IMR-90 (cell line): ENCODE measurements at regions not wholly inside any gene's neighbourhood (a gene's known extent, or its start where the extent isn't known, plus 50 kb on each side); places are given as distances from the start of the nearest gene placed in this dataset.

Experiments
- ATAC-seq: fragments of 200-7000 bp; cut with Tn5 transposase; 2 replicates; pipeline ENCODE4 v1.9.1; 2020; ENCODE audit warnings: low read depth, mild to moderate bottlenecking, moderate library complexity
- BruUV-seq: library from RNA; stranded (reverse); fragments of 400-500 nt; replicated peaks from 2 replicates; lab custom pipeline; 2021; lab: Mats Ljungman, UMichigan
- CTCF ChIA-PET: fragments of 300-600 bp; formaldehyde crosslinking; extraction: SDS; loops from one replicate; lab custom pipeline; 2021; ENCODE audit warnings: antibody characterized with exemption; lab: Yijun Ruan, JAX
- POLR2A ChIA-PET: fragments of 300-600 bp; sonication (Branson Sonifier 250); formaldehyde crosslinking; loops from one replicate; lab custom pipeline; 2022; ENCODE audit warnings: antibody characterized with exemption; ENCODE audit not compliant: unreplicated experiment; lab: Charles Lee
- DNase-seq: peaks from one replicate; pipeline ENCODE4 v3.0.0; 2013
- H2AFZ ChIP-seq: replicated peaks from 2 replicates; pipeline ENCODE3; 2013; ENCODE audit warnings: low read length, mild to moderate bottlenecking; ENCODE audit not compliant: poor library complexity
- H2AK5ac ChIP-seq: 2 replicates; pipeline ENCODE4 v1.6.1; 2013; ENCODE audit warnings: low read depth, low read length, inconsistent platforms
- H2AK9ac ChIP-seq: replicated peaks from 2 replicates; pipeline ENCODE3; 2013; ENCODE audit warnings: mild to moderate bottlenecking, low read depth, low read length, moderate library complexity; ENCODE audit not compliant: poor library complexity
- H2BK120ac ChIP-seq: 2 replicates; pipeline ENCODE4 v1.6.1; 2013; ENCODE audit warnings: low read depth, low read length, inconsistent platforms
- H2BK15ac ChIP-seq: 3 replicates; pipeline ENCODE4 v1.6.1; 2013; ENCODE audit warnings: low read depth, low read length, inconsistent platforms
- H2BK20ac ChIP-seq: 2 replicates; pipeline ENCODE4 v1.6.1; 2013; ENCODE audit warnings: low read depth, mild to moderate bottlenecking, inconsistent platforms, low read length, moderate library complexity
- H2BK5ac ChIP-seq: 2 replicates; pipeline ENCODE4 v1.6.1; 2013; ENCODE audit warnings: mild to moderate bottlenecking, low read depth, low read length, inconsistent platforms; ENCODE audit not compliant: poor library complexity, severe bottlenecking
- H3K14ac ChIP-seq: replicated peaks from 2 replicates; pipeline ENCODE4 v1.6.1; 2013; ENCODE audit warnings: low read depth, low read length, inconsistent platforms
- H3K18ac ChIP-seq: 2 replicates; pipeline ENCODE4 v1.6.1; 2013; ENCODE audit warnings: low read depth, low read length, control low read depth
- H3K23ac ChIP-seq: 2 replicates; pipeline ENCODE4 v1.6.1; 2013; ENCODE audit warnings: low read depth, low read length, inconsistent platforms
- H3K27ac ChIP-seq: 2 replicates; pipeline ENCODE4 v1.5.1; 2013; ENCODE audit warnings: mild to moderate bottlenecking, control low read depth, low read length; ENCODE audit not compliant: insufficient read depth
- H3K27me3 ChIP-seq: 2 replicates; pipeline ENCODE4 v1.6.1; 2013; ENCODE audit warnings: low read length; ENCODE audit not compliant: control insufficient read depth, insufficient read depth
- H3K36me3 ChIP-seq: 2 replicates; pipeline ENCODE4 v1.6.1; 2013; ENCODE audit warnings: low read length, mixed read lengths; ENCODE audit not compliant: control insufficient read depth, insufficient read depth
- H3K4ac ChIP-seq: 2 replicates; pipeline ENCODE4 v1.6.1; 2013; ENCODE audit warnings: low read depth, low read length, inconsistent platforms
- H3K4me1 ChIP-seq: 2 replicates; pipeline ENCODE4 v1.6.1; 2013; ENCODE audit warnings: low read length, mixed read lengths; ENCODE audit not compliant: control insufficient read depth, insufficient read depth
- H3K4me2 ChIP-seq: 2 replicates; pipeline ENCODE4 v1.6.1; 2013; ENCODE audit warnings: low read depth, mild to moderate bottlenecking, control low read depth, low read length, moderate library complexity
- H3K4me3 ChIP-seq: 2 replicates; pipeline ENCODE4 v1.5.1; 2013; ENCODE audit warnings: low read depth, mild to moderate bottlenecking, control low read depth, low read length, moderate library complexity; ENCODE audit not compliant: insufficient read depth
- H3K56ac ChIP-seq: 2 replicates; pipeline ENCODE4 v1.6.1; 2013; ENCODE audit warnings: low read length, inconsistent platforms; ENCODE audit not compliant: insufficient read depth; ENCODE audit errors: extremely low read depth
- H3K79me1 ChIP-seq, 2 experiments: 2 replicates each; pipeline ENCODE4 v1.6.1; 2013; ENCODE audit warnings: low read length in 2 of 2, inconsistent platforms in 1 of 2, low read depth in 1 of 2
- H3K9ac ChIP-seq: 2 replicates; pipeline ENCODE4 v1.6.1; 2013; ENCODE audit warnings: low read depth, low read length, control low read depth
- H3K9me1 ChIP-seq: 2 replicates; pipeline ENCODE4 v1.6.1; 2013; ENCODE audit warnings: low read length, inconsistent platforms; ENCODE audit not compliant: insufficient read depth
- H3K9me3 ChIP-seq: 2 replicates; pipeline ENCODE4 v1.6.1; 2013; ENCODE audit warnings: low read length; ENCODE audit not compliant: control insufficient read depth, insufficient read depth
- H4K20me1 ChIP-seq: 2 replicates; pipeline ENCODE4 v1.6.1; 2013; ENCODE audit warnings: low read length, inconsistent platforms; ENCODE audit not compliant: insufficient read depth
- H4K5ac ChIP-seq: 2 replicates; pipeline ENCODE4 v1.6.1; 2013; ENCODE audit warnings: mild to moderate bottlenecking, low read depth, low read length, control low read depth
- H4K8ac ChIP-seq, 2 experiments: 2 replicates each; pipeline ENCODE4 v1.6.1; 2013; ENCODE audit warnings: low read depth in 2 of 2, low read length in 2 of 2, control low read depth in 1 of 2, inconsistent platforms in 1 of 2
- H4K91ac ChIP-seq: 2 replicates; pipeline ENCODE4 v1.6.1; 2013; ENCODE audit warnings: low read depth, low read length, inconsistent platforms; ENCODE audit not compliant: insufficient read depth
- CEBPB ChIP-seq: IDR thresholded peaks from 2 replicates; pipeline ENCODE4 v1.6.1; 2012; ENCODE audit warnings: low read depth, low read length, improper control_type of control experiment
- MAFK ChIP-seq: IDR thresholded peaks from 2 replicates; pipeline ENCODE4 v1.6.1; 2012; ENCODE audit warnings: low read depth, low read length, improper control_type of control experiment
- MAZ ChIP-seq: IDR thresholded peaks from 2 replicates; pipeline ENCODE4 v1.6.1; 2012; ENCODE audit warnings: low read depth, mild to moderate bottlenecking, low read length, improper control_type of control experiment, moderate library complexity, borderline replicate concordance
- POLR2A ChIP-seq: IDR thresholded peaks from 2 replicates; pipeline ENCODE4 v1.6.1; 2012; ENCODE audit warnings: mild to moderate bottlenecking, low read depth, low read length
- WGBS, 2 experiments: methylation state at CpG; one replicate each; pipeline versions ENCODE4 v1.1.5 to v1.1.7; 2013; ENCODE audit warnings: missing lambda C conversion rate in 2 of 2; ENCODE audit not compliant: insufficient read length in 1 of 2; ENCODE audit errors: extremely low coverage in 2 of 2; 5-methylcytosine and 5-hydroxymethylcytosine counted together
- dilution Hi-C: fragments of 300-500 bp; cut with HindIII; formaldehyde crosslinking; loops from one replicate; pipeline ENCODE4 v1.14.3; 2018; ENCODE audit warnings: low sequenced_read_pairs; ENCODE audit not compliant: unreplicated experiment
- in situ Hi-C: fragments of 300-500 bp; cut with MboI; formaldehyde crosslinking; loops from 3 replicates; pipeline ENCODE4 v1.14.3; 2019; ENCODE audit warnings: low sequenced_read_pairs, inconsistent platforms, mixed read lengths
- intact Hi-C: fragments of 100-400 bp; cut with micrococcal nuclease; formaldehyde crosslinking; loops from 2 replicates; pipeline ENCODE4 v1.10.0; 2022

DNA sequence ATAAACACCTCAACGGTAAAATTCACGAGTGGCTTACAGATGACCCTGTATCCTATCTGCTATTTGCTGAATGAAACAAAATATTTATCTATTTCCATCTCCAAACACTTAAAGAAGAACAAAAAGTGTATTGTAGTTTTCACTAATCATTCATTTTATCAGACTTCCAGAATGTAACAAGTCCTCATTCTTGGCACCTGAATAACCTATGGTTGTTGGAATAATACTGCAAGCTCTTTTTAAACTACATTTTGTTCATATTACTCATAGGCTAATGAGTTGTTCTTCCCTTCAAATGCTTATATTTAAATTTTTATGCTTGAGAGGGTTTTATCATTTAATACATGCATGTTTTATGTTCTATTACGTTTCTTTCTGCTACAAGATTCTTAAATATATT is 1434.1 kb downstream of the SI start:
- Histone ChIP-seq H3K27ac (no peak overlapping the region), H3K9ac (no peak overlapping the region), H3K23ac (no peak overlapping the region), H3K27me3 (no peaks in the 10 kb centered on the region), H2BK5ac (no peak overlapping the region), H2AK9ac (no peak overlapping the region), H3K9me3 (peaks cover 2% of the 10 kb centered on the region; the same call in 1 of the 2 replicates), H3K79me1 (no peaks in the 10 kb centered on the region), H3K4me1 (no peaks in the 10 kb centered on the region), H2AK5ac (no peak overlapping the region), H4K8ac (no peak overlapping the region), H4K20me1 (no peaks in the 10 kb centered on the region), H2BK15ac (no peak overlapping the region), H3K4me3 (no peak overlapping the region), H3K36me3 (no peaks in the 10 kb centered on the region), H4K5ac (no peak overlapping the region), H4K91ac (no peak overlapping the region), H3K4ac (no peak overlapping the region), H2BK120ac (no peak overlapping the region), H3K18ac (no peak overlapping the region), H3K14ac (no peak overlapping the region), H2AFZ (no peak overlapping the region), H3K56ac (no peak overlapping the region), H3K4me2 (no peak overlapping the region), H3K9me1 (no peaks in the 10 kb centered on the region), H2BK20ac (no peak overlapping the region)
- dilution Hi-C loops = no loop called here
- no peak for TF ChIP-seq POLR2A
- TF ChIP-seq MAZ = no peak
- no peak for TF ChIP-seq CEBPB
- no peak for TF ChIP-seq MAFK
- no TSS peak for BruUV-seq
- POLR2A ChIA-PET = no interaction called here
- ATAC-seq = no peak
- no CpG with 5 or more reads among the region's 3 CpGs for WGBS, 2 experiments
- intact Hi-C loops = no loop called here
- CTCF ChIA-PET = no interaction called here
- in situ Hi-C loops = no loop called here
- DNase-seq = no peak
